Esophagus muscularis mucosa (tissue), 4 donors: ENCODE measurements at regions not wholly inside any gene's neighbourhood (a gene's known extent, or its start where the extent isn't known, plus 50 kb on each side); places are given as distances from the start of the nearest gene placed in this dataset.

ENCODE experiments used
- DNase-seq: peaks from one replicate; pipeline ENCODE4 v3.0.0-alpha.2; 2017; ENCODE audit errors: extremely low spot score
- H3K27ac ChIP-seq, 4 donors: fragments of 200-600 bp; sonication (generic); replicated peaks in 1 of 4; 1 replicate in 3 of 4; 2 replicates in 1 of 4; pipeline ENCODE4 v1.5.1; 2016 to 2019; ENCODE audit warnings: mild to moderate bottlenecking in 1 of 4
- H3K27me3 ChIP-seq, 4 donors: fragments of 200-600 bp; sonication (generic); one replicate each; pipeline versions ENCODE4 v1.5.1 to v1.6.0; 2016 to 2019
- H3K36me3 ChIP-seq, 4 donors: fragments of 200-600 bp; sonication (generic); one replicate each; pipeline ENCODE4 v1.5.1; 2016 to 2019
- H3K4me1 ChIP-seq, 4 donors: fragments of 200-600 bp; sonication (generic); one replicate each; pipeline ENCODE4 v1.5.1; 2016 to 2019
- H3K4me3 ChIP-seq, 4 donors: fragments of 200-600 bp; sonication (generic); 1 replicate in 2 of 4; 2 replicates in 2 of 4; pipeline ENCODE4 v1.5.1; 2016 to 2019; ENCODE audit warnings: mild to moderate bottlenecking in 4 of 4, moderate library complexity in 1 of 4
- H3K9me3 ChIP-seq, 4 donors: fragments of 200-600 bp; sonication (generic); 1 replicate in 3 of 4; 2 replicates in 1 of 4; pipeline ENCODE4 v1.5.1; 2016 to 2019
- EP300 ChIP-seq: sonication (generic); formaldehyde crosslinking; IDR thresholded peaks from one replicate; pipeline ENCODE4 v1.6.1; 2017; ENCODE audit warnings: antibody characterized with exemption
- POLR2A ChIP-seq: fragments of 450-650 bp; IDR thresholded peaks from one replicate; pipeline ENCODE4 v1.6.1; 2017; ENCODE audit warnings: antibody characterized with exemption, moderate library complexity, mild to moderate bottlenecking, low read depth
- POLR2AphosphoS5 ChIP-seq, 2 donors: sonication (generic); formaldehyde crosslinking; IDR thresholded peaks; one replicate each; pipeline ENCODE4 v1.6.1; 2017; ENCODE audit warnings: antibody characterized with exemption in 2 of 2
- WGBS: methylation state at CpG from one replicate; pipeline ENCODE4 v1.1.5; 2018; 5-methylcytosine and 5-hydroxymethylcytosine counted together
- intact Hi-C: fragments of 100-400 bp; cut with DNase I; formaldehyde crosslinking; loops from one replicate; pipeline ENCODE4 v1.15.1; 2023
- TF ChIP-seq, protein P1 (sequence below), 3 experiments: fragments of 200-600 bp in 2 of 3; fragments of 450-650 bp in 1 of 3; sonication (generic) in 2 of 3; IDR thresholded peaks; one replicate each; pipeline ENCODE4 v1.5.1; 2017 to 2019; ENCODE audit warnings: antibody characterized with exemption in 3 of 3, mild to moderate bottlenecking in 2 of 3, moderate library complexity in 1 of 3

DNA sequence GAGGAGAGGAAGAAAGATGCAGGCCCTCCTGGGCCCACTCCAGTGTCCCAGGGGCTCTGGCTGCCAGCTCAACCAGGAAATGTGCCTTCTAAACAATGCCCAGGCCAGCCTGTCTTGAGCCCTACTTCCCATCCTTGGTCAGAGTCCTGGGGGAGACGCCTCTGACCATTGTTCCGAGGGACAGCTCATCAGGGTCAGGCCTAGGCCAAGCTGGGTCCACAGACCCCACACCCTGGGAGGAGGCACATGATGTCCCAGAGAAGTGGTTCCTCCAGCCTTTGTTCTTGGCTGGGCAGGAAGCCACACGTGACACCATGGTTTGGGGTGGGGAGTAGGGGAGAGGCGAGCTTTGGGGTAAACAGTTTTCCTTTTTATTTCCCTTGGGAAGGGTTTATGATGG lies 102.5 kb downstream of the EFNB1 start:
- TF ChIP-seq, protein P1, sequence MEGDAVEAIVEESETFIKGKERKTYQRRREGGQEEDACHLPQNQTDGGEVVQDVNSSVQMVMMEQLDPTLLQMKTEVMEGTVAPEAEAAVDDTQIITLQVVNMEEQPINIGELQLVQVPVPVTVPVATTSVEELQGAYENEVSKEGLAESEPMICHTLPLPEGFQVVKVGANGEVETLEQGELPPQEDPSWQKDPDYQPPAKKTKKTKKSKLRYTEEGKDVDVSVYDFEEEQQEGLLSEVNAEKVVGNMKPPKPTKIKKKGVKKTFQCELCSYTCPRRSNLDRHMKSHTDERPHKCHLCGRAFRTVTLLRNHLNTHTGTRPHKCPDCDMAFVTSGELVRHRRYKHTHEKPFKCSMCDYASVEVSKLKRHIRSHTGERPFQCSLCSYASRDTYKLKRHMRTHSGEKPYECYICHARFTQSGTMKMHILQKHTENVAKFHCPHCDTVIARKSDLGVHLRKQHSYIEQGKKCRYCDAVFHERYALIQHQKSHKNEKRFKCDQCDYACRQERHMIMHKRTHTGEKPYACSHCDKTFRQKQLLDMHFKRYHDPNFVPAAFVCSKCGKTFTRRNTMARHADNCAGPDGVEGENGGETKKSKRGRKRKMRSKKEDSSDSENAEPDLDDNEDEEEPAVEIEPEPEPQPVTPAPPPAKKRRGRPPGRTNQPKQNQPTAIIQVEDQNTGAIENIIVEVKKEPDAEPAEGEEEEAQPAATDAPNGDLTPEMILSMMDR (IDR thresholded peaks at IDR 0.05) = no peak
- TF ChIP-seq POLR2AphosphoS5 (IDR thresholded peaks at IDR 0.05) (no peak), POLR2A (no peak)
- no peak for DNase-seq
- Histone ChIP-seq H3K4me1 (peaks cover 17 to 25% (median 22%) of the 10 kb centered on the region in 4 donors), H3K36me3 (no peaks in the 10 kb centered on the region), H3K9me3 (no peaks in the 10 kb centered on the region), H3K4me3 (no peak overlapping the region), H3K27me3 (no peaks in the 10 kb centered on the region), H3K27ac (peak overlapping the region in 1 of 4 donors; percentile 22)
- intact Hi-C loops = no loop called here
- 70% methylated on average over 4 of the region's 4 CpGs for WGBS

DNA sequence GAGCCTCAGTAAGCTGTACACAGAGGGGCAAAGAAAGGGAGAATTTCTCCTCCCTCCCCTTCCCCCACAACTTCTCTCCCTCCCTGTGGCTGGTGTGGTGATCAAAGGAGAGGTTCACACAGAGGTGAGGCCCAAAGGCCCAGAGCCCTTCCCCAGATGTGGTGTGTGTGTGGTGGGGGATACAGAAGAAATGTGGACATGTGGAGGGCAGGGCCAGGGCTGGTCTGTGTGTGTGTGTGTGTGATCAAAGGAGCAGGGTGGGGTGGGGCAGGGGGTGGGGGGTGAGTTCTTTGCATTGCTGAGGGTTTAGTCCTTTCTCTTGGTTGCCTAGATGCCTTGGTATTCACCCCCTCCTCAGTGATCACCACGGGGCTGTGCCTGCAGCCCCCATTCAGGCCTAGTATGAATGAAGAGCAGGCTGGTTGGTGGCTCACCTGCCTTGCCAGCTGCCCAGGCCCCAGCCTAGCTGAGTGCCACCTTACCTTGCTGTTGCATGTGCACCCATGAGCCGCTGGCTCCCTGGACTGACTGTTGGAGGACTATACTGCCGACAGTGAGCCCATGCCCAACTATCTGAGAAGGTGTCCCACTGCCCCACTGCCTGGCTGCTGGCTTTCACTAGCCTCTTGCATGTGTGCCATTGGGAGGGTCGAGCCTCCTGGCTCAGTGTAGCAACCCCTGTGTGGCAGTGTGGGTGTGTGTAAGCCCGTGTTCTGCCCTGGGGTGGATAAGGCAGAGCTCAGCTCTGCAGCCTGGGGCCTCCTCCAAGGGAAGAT lies 101.9 kb downstream of the EFNB1 start:
- Histone ChIP-seq H3K27ac (peak overlapping the region in 2 of 4 donors; percentile 10 to 22), H3K9me3 (no peaks in the 10 kb centered on the region), H3K36me3 (no peaks in the 10 kb centered on the region), H3K4me1 (peaks cover 17 to 25% (median 22%) of the 10 kb centered on the region in 4 donors), H3K27me3 (no peaks in the 10 kb centered on the region), H3K4me3 (no peak overlapping the region)
- intact Hi-C loops = no loop called here
- no peak for DNase-seq
- WGBS = no CpG with 5 or more reads among the region's 5 CpGs
- no peak for TF ChIP-seq POLR2AphosphoS5 (IDR thresholded peaks at IDR 0.05)
- no peak for TF ChIP-seq POLR2A
- TF ChIP-seq EP300 = no peak
- TF ChIP-seq, protein P1 (IDR thresholded peaks at IDR 0.05) = no peak

GRCh38 chrX:68929332-68930150 lies 100.7 kb downstream of the EFNB1 start:
- H3K4me3 ChIP-seq = no peak overlapping the region
- H3K9me3 ChIP-seq = no peaks in the 10 kb centered on the region
- DNase-seq = no peak
- H3K36me3 ChIP-seq = no peaks in the 10 kb centered on the region
- peak overlapping the region in 1 of 4 donors; percentile 39 for H3K27ac ChIP-seq
- intact Hi-C loops = no loop called here
- 77% methylated on average over 8 of the region's 9 CpGs for WGBS
- no peak for TF ChIP-seq POLR2A
- no peak for TF ChIP-seq EP300
- no peak for TF ChIP-seq POLR2AphosphoS5 (IDR thresholded peaks at IDR 0.05)
- TF ChIP-seq, protein P1 (IDR thresholded peaks at IDR 0.05) = no peak
- no peaks in the 10 kb centered on the region for H3K27me3 ChIP-seq
- peaks cover 17 to 25% (median 22%) of the 10 kb centered on the region in 4 donors for H3K4me1 ChIP-seq

DNA sequence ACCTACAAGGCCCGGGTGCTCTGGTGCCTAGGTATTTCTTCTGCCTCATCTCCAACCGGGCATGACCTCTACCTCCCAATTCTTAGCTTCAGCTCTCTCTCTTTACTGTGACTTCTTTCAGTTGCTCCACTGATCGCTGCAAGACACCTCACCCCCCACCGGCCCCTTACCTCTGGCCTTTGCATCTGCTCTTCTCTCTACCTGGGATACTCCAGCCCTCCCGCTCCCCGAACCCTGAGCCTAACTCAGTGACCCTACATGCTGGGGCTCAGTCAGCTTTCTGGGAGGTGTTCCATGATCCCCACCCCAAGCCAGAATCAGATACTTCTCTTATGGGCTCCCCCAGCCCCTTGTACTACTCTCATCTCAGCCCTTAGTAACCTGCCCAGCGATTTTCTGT lies 99.6 kb downstream of the EFNB1 start:
- Histone ChIP-seq H3K9me3 (no peaks in the 10 kb centered on the region), H3K36me3 (no peaks in the 10 kb centered on the region), H3K27me3 (no peaks in the 10 kb centered on the region), H3K27ac (no peak overlapping the region), H3K4me1 (peaks cover 17 to 25% (median 22%) of the 10 kb centered on the region in 4 donors), H3K4me3 (no peak overlapping the region)
- WGBS = 86% methylated on average over 7 of the region's 7 CpGs
- intact Hi-C loops = no loop called here
- no peak for TF ChIP-seq POLR2A
- TF ChIP-seq, protein P1 (IDR thresholded peaks at IDR 0.05) = no peak
- TF ChIP-seq EP300 = no peak
- TF ChIP-seq POLR2AphosphoS5 (IDR thresholded peaks at IDR 0.05) = no peak
- DNase-seq = no peak
